ENCODE measurements at regions not wholly inside any gene's neighbourhood (a gene's known extent, or its start where the extent isn't known, plus 50 kb on each side); places are given as distances from the start of the nearest gene placed in this dataset.

GRCh38 chr6:14965424-14966075, 280.3 kb upstream of the JARID2 start:
- in situ Hi-C loops (cut with HindIII; ENCODE audit: low sequenced_read_pairs): no loop called here

DNA sequence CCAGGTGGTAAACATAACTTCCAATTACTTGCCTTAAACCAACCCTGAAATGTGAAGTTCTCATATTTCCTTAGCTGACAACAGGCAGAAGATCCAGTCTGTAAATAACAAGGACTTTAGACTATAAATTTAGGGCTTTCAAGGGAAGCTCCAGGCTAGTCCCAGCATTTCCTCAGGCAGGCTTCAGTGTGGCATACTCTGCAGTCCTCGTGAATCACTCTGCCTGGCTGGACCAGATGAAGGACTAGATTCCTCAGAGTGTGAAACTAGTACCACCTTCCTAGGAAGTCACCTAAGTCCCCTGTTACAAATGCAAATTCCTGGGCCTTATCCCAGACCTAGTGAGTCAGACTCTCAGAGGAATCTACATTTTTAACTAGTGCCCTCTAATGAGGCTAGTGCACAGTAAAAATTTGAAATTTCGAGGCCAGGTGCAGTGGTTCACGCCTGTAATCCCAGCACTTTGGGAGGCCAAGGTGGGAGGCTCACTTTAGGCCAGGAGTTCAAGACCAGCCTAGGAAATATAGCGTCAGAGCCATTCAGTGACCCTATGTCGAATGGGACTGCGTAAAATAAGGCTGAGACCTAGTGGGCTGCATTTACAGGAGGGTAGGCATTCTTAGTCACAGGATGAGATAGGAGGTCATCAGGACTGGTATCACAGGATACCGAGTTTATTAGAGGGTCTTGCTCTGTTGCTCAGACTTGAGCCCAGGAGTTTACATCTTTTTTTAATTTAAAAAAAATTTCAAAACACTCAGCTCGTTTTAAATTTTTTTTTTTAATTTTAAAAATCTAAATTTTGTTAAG, 279.6 kb upstream of the JARID2 start:
- TF ChIP-seq, protein P1, sequence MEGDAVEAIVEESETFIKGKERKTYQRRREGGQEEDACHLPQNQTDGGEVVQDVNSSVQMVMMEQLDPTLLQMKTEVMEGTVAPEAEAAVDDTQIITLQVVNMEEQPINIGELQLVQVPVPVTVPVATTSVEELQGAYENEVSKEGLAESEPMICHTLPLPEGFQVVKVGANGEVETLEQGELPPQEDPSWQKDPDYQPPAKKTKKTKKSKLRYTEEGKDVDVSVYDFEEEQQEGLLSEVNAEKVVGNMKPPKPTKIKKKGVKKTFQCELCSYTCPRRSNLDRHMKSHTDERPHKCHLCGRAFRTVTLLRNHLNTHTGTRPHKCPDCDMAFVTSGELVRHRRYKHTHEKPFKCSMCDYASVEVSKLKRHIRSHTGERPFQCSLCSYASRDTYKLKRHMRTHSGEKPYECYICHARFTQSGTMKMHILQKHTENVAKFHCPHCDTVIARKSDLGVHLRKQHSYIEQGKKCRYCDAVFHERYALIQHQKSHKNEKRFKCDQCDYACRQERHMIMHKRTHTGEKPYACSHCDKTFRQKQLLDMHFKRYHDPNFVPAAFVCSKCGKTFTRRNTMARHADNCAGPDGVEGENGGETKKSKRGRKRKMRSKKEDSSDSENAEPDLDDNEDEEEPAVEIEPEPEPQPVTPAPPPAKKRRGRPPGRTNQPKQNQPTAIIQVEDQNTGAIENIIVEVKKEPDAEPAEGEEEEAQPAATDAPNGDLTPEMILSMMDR (IDR thresholded peaks at IDR 0.05; ENCODE audit: low read depth, low read length, missing control alignments): no peak
- DNase-seq (ENCODE audit: low read depth): no peak
- H3K4me3 ChIP-seq (ENCODE audit: low read depth, low read length): no peak overlapping the region
- in situ Hi-C loops (cut with HindIII; ENCODE audit: low sequenced_read_pairs): no loop called here

More at GRCh38 chr6:14965424-14966075, 280.3 kb upstream of the JARID2 start:
- TF ChIP-seq, protein P1 (IDR thresholded peaks at IDR 0.05; ENCODE audit: low read depth, low read length, missing control alignments): no peak
- H3K4me3 ChIP-seq (ENCODE audit: low read depth, low read length): no peak overlapping the region
- DNase-seq (ENCODE audit: low read depth): no peak

- in situ Hi-C loops (cut with HindIII; ENCODE audit: low sequenced_read_pairs): no loop called here
- no peak for DNase-seq (ENCODE audit: low read depth)
- no peak overlapping the region for H3K4me3 ChIP-seq (ENCODE audit: low read depth, low read length)
- TF ChIP-seq, protein P1 (IDR thresholded peaks at IDR 0.05; ENCODE audit: low read depth, low read length, missing control alignments): no peak
Measured at GRCh38 chr6:14966906-14967711, 278.8 kb upstream of the JARID2 start.

DNA sequence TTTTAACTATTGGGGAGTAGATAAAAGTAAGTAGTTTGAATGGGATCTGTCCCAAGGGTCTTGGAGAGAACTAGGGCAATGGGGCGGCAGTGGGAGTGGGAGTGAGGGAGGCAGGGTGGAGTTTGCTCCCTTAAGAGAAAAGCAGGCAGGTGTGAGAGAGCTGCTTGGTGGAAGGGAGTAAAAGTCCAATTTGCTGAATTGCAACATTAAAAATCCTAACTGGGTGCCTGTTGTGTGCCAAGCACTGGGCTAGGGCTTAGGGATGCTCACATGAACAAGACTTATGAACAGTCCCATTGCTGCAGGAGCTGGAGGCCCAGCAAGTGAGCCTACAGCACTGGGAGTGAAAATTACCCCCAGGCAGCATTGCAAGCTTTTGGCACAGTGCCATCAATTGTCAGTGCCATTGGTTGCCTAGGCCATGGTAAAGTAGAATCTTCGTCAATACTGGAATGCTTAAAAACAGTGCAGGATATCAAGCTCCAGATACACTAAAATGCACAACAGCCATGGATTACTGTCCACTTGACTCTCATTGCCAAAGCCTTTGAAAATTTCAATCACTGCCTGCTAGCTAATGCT, 277.7 kb upstream of the JARID2 start:
- TF ChIP-seq, protein P1 (IDR thresholded peaks at IDR 0.05; ENCODE audit: low read depth, low read length, missing control alignments): no peak
- in situ Hi-C loops (cut with HindIII; ENCODE audit: low sequenced_read_pairs): no loop called here
- DNase-seq (ENCODE audit: low read depth): no peak
- H3K4me3 ChIP-seq (ENCODE audit: low read depth, low read length): no peak overlapping the region

- H3K4me3 ChIP-seq (ENCODE audit: low read depth, low read length): no peak overlapping the region
- TF ChIP-seq, protein P1 (IDR thresholded peaks at IDR 0.05; ENCODE audit: low read depth, low read length, missing control alignments): no peak
- DNase-seq (ENCODE audit: low read depth): no peak
- in situ Hi-C loops (cut with HindIII; ENCODE audit: low sequenced_read_pairs): no loop called here
Measured at GRCh38 chr6:14969126-14969525, 276.7 kb upstream of the JARID2 start.

Measured in astrocyte of the cerebellum (primary cell).